ENCODE measurements at regions not wholly inside any gene's neighbourhood (a gene's known extent, or its start where the extent isn't known, plus 50 kb on each side); places are given as distances from the start of the nearest gene placed in this dataset.

DNA sequence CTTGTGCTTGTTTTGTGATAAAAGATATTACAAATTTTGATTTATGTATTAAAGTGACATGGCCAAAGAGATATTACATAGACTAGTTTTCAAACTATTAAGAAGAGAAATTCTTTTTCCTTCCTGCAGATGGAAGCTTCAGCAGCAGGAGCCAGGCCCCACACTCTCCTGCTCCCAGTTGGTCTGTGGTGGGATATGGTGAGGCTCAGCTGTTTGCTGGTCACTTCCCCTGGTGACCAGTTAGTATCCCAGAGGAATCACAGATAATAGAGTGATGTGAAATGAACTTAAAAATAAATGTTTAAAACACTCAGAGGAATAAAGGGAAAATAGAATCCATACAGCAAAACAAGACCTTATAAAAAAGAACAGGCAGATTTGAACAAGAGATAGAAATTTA, 154.7 kb downstream of the KTN1 start:
- no peak for DNase-seq (ENCODE audit: low spot score)
- H3K9me3 ChIP-seq = no peaks in the 10 kb centered on the region
- H3K4me1 ChIP-seq (ENCODE audit: control insufficient read depth in 1 of 2, low read depth in 2 of 2) = peaks cover 6 to 7% of the 10 kb centered on the region in 2 donors
- TF ChIP-seq, protein P1, sequence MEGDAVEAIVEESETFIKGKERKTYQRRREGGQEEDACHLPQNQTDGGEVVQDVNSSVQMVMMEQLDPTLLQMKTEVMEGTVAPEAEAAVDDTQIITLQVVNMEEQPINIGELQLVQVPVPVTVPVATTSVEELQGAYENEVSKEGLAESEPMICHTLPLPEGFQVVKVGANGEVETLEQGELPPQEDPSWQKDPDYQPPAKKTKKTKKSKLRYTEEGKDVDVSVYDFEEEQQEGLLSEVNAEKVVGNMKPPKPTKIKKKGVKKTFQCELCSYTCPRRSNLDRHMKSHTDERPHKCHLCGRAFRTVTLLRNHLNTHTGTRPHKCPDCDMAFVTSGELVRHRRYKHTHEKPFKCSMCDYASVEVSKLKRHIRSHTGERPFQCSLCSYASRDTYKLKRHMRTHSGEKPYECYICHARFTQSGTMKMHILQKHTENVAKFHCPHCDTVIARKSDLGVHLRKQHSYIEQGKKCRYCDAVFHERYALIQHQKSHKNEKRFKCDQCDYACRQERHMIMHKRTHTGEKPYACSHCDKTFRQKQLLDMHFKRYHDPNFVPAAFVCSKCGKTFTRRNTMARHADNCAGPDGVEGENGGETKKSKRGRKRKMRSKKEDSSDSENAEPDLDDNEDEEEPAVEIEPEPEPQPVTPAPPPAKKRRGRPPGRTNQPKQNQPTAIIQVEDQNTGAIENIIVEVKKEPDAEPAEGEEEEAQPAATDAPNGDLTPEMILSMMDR (IDR thresholded peaks at IDR 0.05) = no peak
- ATAC-seq (ENCODE audit: insufficient number of reproducible peaks, low FRiP score, low read depth) = no peak
- H3K27ac ChIP-seq = no peak overlapping the region
- H3K36me3 ChIP-seq = no peaks in the 10 kb centered on the region
- no peak overlapping the region for H3K4me3 ChIP-seq
- H3K27me3 ChIP-seq (replicated peaks; ENCODE audit: insufficient read depth) = no peaks in the 10 kb centered on the region

DNA sequence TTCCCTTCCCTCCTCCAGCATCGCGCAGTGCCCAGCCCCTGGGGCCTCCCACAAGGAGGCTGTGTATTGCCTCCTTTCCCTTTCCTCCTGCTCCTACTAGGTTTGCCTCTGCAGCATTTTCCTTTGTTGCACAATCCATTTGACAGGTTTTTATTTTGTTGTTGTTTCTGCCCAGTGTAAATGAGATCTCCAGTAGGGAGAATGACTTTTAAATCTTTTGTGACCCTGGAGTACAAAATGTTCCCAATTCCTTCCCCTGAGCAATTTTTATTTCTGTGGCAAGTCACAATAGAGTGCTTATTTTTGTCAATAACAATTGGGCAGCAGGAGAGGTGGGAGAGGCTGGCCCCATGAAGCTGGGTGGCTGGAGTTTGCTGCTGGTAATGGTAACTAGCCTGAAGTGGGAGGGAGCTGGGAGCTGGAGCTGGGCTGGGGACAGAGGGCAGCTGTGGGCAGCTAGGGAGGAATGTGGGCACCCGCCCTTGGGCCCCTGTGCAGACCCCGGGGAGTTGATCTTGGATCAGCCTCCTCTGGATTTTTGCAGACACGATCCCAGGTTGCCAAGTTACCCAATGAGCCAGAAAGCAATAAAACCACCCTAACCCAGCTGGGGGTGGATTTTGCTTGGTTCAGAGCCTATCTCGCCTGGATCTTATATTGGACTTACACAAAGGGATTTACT, 160.1 kb downstream of the KTN1 start:
- DNase-seq (ENCODE audit: low spot score) = no peak
- H3K4me3 ChIP-seq = no peak overlapping the region
- peak; percentile 67 for ATAC-seq (ENCODE audit: insufficient number of reproducible peaks, low FRiP score, low read depth)
- H3K4me1 ChIP-seq (ENCODE audit: control insufficient read depth in 1 of 2, low read depth in 2 of 2) = peaks cover 7 to 20% of the 10 kb centered on the region in 2 donors
- no peaks in the 10 kb centered on the region for H3K9me3 ChIP-seq
- peak overlapping the region in 1 of 2 donors; percentile 6 for H3K27ac ChIP-seq
- H3K36me3 ChIP-seq = no peaks in the 10 kb centered on the region
- no peaks in the 10 kb centered on the region for H3K27me3 ChIP-seq (replicated peaks; ENCODE audit: insufficient read depth)
- TF ChIP-seq, protein P1 (IDR thresholded peaks at IDR 0.05) = no peak

DNA sequence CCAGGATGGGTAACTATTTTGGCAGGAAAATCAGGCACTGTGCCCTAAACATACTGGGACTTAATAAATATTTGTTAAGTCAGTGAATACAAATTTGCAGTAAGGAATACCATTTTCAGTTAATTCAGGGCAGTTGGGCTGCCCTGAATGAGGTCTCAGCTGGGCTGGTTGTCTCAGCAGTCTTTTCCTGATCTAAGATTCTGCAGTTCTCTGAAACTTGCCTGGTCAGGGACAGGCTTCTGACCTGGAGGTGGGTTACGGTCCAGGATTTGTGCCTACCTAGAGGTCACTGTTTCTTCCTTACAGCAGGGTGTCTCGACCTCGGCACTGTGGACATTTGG, 160.6 kb downstream of the KTN1 start:
- ATAC-seq (ENCODE audit: insufficient number of reproducible peaks, low FRiP score, low read depth) = no peak
- Histone ChIP-seq H3K9me3 (no peaks in the 10 kb centered on the region), H3K36me3 (no peaks in the 10 kb centered on the region), H3K4me1 (ENCODE audit: control insufficient read depth in 1 of 2, low read depth in 2 of 2) (peaks cover 7 to 20% of the 10 kb centered on the region in 2 donors), H3K27me3 (replicated peaks; ENCODE audit: insufficient read depth) (no peaks in the 10 kb centered on the region), H3K4me3 (no peak overlapping the region), H3K27ac (peak overlapping the region in 1 of 2 donors; percentile 6)
- TF ChIP-seq, protein P1 (IDR thresholded peaks at IDR 0.05) = no peak
- DNase-seq (ENCODE audit: low spot score) = no peak

DNA sequence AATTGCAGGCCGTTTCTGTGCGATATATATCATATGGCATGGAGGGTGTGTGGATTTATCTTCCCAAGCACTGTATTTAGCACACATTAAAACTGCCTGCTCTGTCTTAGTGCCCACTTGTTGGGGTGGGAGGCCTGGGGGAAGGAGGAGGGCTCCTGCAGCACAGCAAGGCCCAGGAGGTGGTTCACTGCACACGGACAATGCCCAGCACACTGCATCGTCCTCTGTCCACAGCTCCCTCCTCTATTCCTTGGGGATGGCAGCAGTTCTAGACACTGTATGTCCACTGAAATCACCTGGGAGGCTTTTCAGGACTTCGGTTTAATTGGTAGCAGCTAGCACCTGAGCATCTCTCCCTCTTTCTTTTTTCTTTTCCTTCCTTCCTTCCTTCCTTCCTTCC, 161.2 kb downstream of the KTN1 start:
- Histone ChIP-seq H3K27ac (no peak overlapping the region), H3K4me3 (no peak overlapping the region), H3K9me3 (no peaks in the 10 kb centered on the region), H3K27me3 (replicated peaks; ENCODE audit: insufficient read depth) (no peaks in the 10 kb centered on the region), H3K36me3 (no peaks in the 10 kb centered on the region), H3K4me1 (ENCODE audit: control insufficient read depth in 1 of 2, low read depth in 2 of 2) (peaks cover 7 to 20% of the 10 kb centered on the region in 2 donors)
- TF ChIP-seq, protein P1 (IDR thresholded peaks at IDR 0.05) = no peak
- ATAC-seq (ENCODE audit: insufficient number of reproducible peaks, low FRiP score, low read depth) = no peak
- DNase-seq (ENCODE audit: low spot score) = no peak

DNA sequence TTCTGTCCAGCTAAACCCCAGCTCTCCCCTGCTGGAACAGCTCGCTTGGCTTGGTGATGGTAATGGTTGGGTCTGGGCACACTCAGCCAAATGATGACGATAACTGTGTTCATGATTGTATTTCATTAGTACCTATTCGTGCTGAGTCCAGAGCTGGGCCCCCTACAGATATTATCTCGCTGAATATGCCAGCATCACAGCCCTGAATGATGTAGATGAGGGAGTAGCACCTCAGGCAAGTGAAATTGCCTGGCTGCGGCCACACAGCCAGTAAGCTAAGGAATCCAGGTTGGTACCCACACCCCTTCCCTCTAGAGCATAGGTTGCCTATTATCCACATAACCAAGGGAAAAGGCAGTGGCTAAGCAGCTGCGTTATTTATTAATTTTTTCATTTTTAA, 163.5 kb downstream of the KTN1 start:
- Histone ChIP-seq H3K27ac (no peak overlapping the region), H3K4me1 (ENCODE audit: control insufficient read depth in 1 of 2, low read depth in 2 of 2) (peaks cover 7 to 20% of the 10 kb centered on the region in 2 donors), H3K27me3 (replicated peaks; ENCODE audit: insufficient read depth) (no peaks in the 10 kb centered on the region), H3K36me3 (no peaks in the 10 kb centered on the region), H3K4me3 (no peak overlapping the region), H3K9me3 (no peaks in the 10 kb centered on the region)
- ATAC-seq (ENCODE audit: insufficient number of reproducible peaks, low FRiP score, low read depth) = no peak
- TF ChIP-seq, protein P1 (IDR thresholded peaks at IDR 0.05) = no peak
- DNase-seq (ENCODE audit: low spot score) = no peak
